LoVo (cell line): ENCODE measurements at regions not wholly inside any gene's neighbourhood (a gene's known extent, or its start where the extent isn't known, plus 50 kb on each side); places are given as distances from the start of the nearest gene placed in this dataset.
"Not testable (repeated sequence)": the region's sequence is repeated elsewhere in the genome, so short reads cannot be mapped to it uniquely, and the experiment has no call there.

Experiments used
- DNase-seq: peaks from one replicate; pipeline ENCODE4 v3.0.0-alpha.2; 2016; ENCODE audit warnings: low spot score

DNA sequence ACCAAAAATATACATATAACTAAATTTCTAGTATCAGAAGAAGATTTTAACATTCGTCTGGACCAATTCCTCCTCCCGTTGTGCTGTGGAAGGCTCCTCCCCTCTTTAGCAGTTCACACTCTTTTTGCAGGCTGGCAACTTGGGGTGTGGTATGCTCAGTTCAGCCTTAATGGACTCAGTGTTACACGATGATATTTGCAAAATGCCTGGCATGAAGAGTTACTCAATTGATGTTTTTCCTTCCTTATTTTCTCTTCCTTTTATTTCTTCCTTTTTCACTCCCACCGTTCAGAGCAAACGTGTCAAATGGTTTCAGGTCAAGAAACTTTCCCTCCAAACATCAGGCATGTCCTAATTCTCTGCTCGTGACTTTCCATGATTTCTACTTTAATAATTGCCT is 248.3 kb downstream of the PHF14 start:
- DNase-seq = no peak

DNA sequence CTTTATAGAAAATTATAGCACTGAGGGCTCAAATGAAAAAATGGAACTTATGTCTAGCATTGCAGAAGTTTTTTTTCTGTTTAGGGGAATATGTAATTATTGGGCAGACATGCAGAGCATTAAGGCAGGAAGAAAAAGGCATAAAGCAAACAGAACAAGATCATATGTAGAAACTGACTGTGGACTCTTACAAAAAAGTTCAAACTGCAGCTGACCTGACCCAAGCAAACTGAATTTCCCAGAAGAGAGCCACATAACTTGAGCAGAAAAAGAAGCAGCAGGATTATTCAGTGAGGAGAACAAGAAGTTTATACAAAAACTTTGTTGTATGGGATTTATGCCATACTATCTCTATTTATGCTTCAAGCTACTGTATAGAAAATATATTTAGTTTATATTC is 250.9 kb downstream of the PHF14 start:
- DNase-seq = no peak

GRCh38 chr7:11228515-11228914 is 254.8 kb downstream of the PHF14 start:
- no peak for DNase-seq

DNA sequence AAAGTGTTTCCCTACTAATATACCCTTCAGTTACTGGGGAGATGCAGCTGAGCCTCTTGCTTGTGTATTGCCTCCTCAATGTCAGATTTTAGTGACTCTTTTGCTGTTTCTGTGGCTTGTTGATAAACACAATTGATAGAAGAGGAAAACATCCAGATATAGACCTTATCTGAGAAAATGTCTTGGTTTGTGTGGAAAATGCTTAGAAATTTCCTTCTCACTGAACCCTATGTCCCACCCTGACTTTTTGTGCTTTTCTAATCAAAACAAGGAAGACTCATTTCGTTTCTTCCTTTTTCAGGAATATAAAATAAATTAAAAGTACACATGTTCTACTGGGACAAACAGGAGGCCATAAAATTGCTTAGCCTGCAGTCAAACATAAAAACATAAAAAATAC is 257.5 kb downstream of the PHF14 start:
- DNase-seq = no peak

DNA sequence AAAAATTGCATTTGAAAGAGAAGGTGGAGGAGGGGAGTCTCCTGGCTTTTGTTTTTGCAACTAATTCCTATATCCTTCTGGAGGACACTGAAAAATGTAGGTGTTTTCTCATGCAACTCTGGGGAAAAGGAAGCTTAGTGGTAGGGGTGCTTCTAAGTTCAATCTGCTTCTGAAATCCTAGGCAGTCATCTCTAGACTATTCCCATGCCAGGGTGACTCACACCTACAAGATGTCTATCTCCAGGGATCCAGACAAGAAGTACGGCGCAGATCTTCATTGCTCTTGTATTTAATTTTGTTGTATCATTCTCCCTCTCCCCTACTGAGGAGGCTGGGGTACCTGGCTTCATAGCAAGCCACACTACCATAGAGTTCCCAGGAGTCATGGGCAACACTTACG is 258.8 kb downstream of the PHF14 start:
- DNase-seq = no peak

GRCh38 chr7:11233871-11234270 is 260.2 kb downstream of the PHF14 start:
- no peak for DNase-seq

DNA sequence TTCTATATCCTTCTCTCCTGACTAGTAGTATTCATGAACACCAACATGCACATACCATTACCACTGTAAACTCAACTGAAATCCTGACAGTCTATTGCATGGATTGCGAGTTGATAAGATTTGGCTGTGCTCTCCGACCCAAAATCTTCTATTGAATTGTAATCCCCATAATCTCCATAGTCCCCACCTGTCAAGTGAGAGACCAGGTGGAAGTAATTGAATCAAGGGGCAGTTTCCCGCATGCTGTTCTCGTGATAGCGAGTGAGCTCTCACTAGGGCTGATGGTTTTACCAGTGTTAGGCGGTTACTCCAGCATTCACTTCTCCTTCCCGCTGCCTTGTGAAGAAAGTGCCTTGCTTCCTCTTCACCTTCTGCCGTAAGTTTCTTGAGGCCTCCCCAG is 261.8 kb downstream of the PHF14 start:
- no peak for DNase-seq

DNA sequence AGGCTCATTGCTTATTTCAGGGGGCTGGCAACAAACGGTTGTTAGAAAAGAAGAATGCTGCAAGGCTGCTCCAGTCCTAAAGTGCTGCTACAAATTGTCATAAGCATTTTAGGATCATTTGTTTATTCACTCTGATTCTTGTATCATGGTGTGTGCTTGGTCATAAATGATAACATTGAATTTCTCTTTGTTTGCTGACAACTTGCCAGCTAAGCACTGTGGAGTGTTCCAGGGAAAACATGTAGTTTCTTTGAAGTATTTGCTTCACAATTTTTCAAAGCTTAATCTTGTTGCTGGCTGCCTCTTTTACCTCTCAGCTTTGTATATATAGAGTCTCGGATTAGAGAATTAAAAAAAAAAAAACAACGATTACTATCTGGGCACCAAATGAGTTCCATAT is 263.0 kb downstream of the PHF14 start:
- DNase-seq = no peak

- peak; percentile 23 for DNase-seq
Measured at GRCh38 chr7:11237742-11238141, 264.1 kb downstream of the PHF14 start.

DNA sequence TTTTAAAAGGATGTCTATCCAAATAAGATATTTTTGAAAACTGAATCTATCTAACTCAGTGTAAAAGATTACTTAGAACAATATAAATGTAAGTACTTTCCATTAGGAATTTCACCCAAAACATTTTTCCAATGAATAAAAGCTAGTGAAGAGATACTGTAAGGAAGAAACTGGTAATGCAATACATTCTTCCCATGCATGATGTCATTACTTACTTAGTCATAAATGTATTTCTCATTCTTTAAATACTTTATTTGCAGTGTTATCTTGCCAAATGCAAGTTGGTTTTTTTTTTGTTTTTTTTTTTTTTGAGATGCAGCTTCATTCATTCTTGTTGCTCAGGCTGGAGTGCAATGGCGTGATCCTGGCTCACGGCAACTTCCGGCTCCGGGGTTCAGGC is 265.6 kb downstream of the PHF14 start:
- no peak for DNase-seq

DNA sequence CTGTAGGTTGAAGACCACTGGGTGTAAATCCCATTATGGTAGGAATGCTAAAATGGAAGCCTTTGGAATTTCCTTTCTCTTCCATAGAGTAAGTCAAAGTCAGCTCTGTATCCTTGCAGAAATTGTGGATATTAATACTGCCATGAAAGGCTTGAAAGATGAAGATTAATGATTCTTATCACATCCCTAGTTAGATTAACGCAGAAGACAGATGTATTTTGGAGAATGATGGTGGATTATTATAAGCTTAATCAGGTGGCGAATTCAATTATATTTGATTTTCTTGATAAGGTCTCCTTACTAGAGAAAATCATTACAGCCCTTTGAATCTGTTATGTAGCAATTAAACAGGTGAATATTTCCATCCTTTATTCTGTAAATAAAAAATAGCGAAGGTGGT is 270.1 kb downstream of the PHF14 start:
- DNase-seq = no peak

DNA sequence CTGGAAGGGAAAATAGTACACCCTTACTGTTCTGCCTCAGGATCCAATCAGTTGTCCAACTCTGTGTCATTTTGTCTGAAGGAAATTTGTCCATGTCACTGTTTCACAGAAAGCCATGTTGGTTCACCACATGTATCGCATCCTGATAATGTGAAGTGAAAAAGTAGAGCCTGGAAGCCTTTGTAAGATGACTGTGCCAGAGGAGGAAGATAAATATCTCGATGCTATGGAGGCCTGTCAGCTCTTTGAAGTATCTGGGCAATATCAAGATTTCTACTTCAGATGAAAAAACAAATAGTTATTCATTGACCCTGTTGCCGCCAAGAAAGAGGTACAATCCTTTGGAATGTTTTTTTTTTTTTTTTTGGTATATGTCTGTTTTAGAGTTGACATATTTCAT is 270.5 kb downstream of the PHF14 start:
- no peak for DNase-seq

- DNase-seq = no peak
Measured at GRCh38 chr7:11247545-11247944, 273.9 kb downstream of the PHF14 start.

- no peak for DNase-seq
Measured at GRCh38 chr7:11251436-11251835, 277.8 kb downstream of the PHF14 start.

GRCh38 chr7:11252011-11252607 is 278.4 kb downstream of the PHF14 start:
- DNase-seq = no peak

GRCh38 chr7:11252705-11253272 is 279.1 kb downstream of the PHF14 start:
- DNase-seq = no peak

GRCh38 chr7:11256501-11256900 is 282.8 kb downstream of the PHF14 start:
- no peak for DNase-seq

DNA sequence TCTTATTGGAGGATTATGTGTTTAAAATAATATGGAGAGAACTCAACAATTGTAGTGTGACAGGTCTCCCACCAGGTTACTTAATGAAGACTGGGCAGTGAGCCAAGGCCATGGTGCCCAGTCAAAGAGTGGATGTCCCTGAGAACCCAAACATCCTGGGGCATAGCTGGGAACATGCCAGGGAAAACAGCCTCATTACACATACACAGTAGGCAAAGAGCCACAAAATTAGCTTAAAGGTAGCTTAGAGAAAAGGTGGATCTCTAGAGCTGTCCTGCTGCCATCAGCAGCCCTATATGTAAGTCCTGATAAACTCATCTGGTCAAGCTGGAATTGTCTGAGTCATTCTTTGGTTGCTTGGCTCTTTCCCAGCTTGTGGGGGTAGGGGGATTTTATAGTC is 287.8 kb downstream of the PHF14 start:
- DNase-seq = peak; percentile 34

DNA sequence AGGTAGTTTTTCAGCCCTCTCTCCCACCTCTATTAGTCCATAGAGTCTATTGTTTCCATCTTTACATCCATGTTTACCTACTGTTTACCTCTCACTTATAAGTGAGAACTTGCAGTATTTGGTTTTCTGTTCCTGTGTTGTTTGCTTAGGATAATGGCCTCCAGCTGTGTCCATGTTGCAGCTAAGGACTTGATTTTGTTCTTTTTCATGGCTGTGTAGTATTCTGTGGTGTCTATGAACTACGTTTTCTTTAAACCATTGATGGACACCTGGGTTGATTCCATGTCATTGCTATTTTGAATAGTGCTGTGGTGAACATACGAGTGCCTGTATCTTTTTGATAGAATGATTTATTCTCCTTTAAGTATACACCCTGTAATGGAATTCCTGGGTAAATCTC is 292.4 kb downstream of the PHF14 start:
- DNase-seq = no peak

GRCh38 chr7:11272352-11272751 is 298.7 kb downstream of the PHF14 start:
- no peak for DNase-seq

DNA sequence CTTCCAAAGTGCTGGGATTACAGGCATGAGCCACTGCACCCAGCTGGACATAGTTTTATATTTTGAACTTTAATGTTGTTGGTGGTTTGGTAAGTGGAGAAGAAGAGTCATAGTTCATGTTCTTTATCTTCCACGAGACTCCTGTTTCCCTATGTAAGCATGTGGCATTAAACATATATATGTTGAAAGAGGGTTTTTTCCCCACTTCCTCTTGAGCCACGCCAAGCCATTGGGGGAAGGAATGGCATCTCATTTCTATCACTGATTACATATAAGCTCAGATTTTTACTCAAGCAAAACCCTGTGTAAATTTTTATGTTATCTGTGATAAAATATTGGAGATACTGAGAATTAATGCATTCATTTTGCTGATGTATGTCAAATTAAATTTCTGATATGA is 300.4 kb downstream of the PHF14 start:
- DNase-seq = no peak

- no peak for DNase-seq
Measured at GRCh38 chr7:11281953-11282352, 308.3 kb downstream of the PHF14 start.

DNA sequence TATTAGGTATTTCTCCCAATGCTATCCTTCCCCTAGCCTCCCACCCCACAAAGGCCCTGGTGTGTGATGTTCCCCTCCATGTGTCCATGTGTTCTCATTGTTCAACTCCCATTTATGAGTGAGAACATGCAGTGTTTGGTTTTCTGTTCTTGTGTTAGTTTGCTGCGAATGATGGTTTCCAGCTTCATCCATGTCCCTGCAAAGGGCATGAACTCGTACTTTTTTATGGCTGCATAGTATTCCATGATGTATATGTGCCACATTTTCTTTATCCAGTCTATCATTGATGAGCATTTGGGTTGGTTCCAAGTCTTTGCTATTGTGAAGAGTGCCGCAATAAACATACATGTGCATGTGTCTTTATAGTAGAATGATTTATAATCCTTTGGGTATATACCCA is 309.9 kb downstream of the PHF14 start:
- DNase-seq = not testable (repeated sequence)

GRCh38 chr7:11290863-11291262 is 317.2 kb downstream of the PHF14 start:
- no peak for DNase-seq

DNA sequence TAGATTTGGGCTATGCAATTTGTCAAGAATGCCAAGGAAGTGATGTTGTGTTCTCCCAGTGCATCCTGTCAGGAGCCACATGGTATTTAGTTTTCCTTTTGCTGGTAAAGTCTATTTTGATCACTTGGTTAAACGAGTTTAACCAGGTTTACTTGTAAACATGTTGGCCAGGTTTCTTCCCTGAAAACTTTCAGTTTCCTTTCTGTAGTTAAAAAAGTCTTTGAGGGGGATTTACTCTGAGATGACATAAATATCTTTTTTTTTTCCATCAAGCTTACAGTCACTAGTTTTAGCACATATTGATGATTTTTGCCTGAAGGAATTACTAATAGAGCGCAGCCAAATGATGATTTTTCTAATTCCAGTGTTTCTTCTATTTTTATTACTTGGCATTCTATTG is 320.5 kb downstream of the PHF14 start:
- no peak for DNase-seq
